ENCODE measurements at regions not wholly inside any gene's neighbourhood (a gene's known extent, or its start where the extent isn't known, plus 50 kb on each side); places are given as distances from the start of the nearest gene placed in this dataset.

- CTCF ChIA-PET, result interaction anchor here (4.0 kb wide), 1 partner anchor 40 kb away, joined by 13 read pairs; no protein-coding TSS in a partner anchor
- Mint-ChIP-seq H3K36me3 (ENCODE audit: insufficient read depth, unreplicated experiment) (peaks cover 13% of the 10 kb centered on the region), H3K27ac (ENCODE audit: unreplicated experiment) (peak overlapping the region; percentile 67), H3K27me3 (ENCODE audit: unreplicated experiment) (no peaks in the 10 kb centered on the region), H3K4me1 (ENCODE audit: low read depth, unreplicated experiment) (peaks cover 53% of the 10 kb centered on the region), H3K9me3 (ENCODE audit: low read depth, unreplicated experiment) (no peaks in the 10 kb centered on the region), H3K4me3 (ENCODE audit: low read depth, unreplicated experiment) (no peak overlapping the region)
- BruUV-seq (replicated peaks), result no TSS peak
- no peak for TF ChIP-seq CTCF (IDR thresholded peaks at IDR 0.05; ENCODE audit: unreplicated experiment)
- no peak for DNase-seq
- intact Hi-C loops (cut with micrococcal nuclease; ENCODE audit: unreplicated experiment), result no loop called here
These were observed 62.7 kb downstream of the CALML3 start for GRCh38 chr10:5587151-5588079.

GRCh38 chr10:5588080-5588453, 63.3 kb downstream of the CALML3 start:
- H3K4me3 Mint-ChIP-seq (ENCODE audit: low read depth, unreplicated experiment), result no peak overlapping the region
- no TSS peak for BruUV-seq (replicated peaks)
- DNase-seq, result no peak
- peaks cover 13% of the 10 kb centered on the region for H3K36me3 Mint-ChIP-seq (ENCODE audit: insufficient read depth, unreplicated experiment)
- H3K27me3 Mint-ChIP-seq (ENCODE audit: unreplicated experiment), result no peaks in the 10 kb centered on the region
- peaks cover 57% of the 10 kb centered on the region for H3K4me1 Mint-ChIP-seq (ENCODE audit: low read depth, unreplicated experiment)
- CTCF ChIA-PET, result no interaction called here
- no peak for TF ChIP-seq CTCF (IDR thresholded peaks at IDR 0.05; ENCODE audit: unreplicated experiment)
- no peak overlapping the region for H3K27ac Mint-ChIP-seq (ENCODE audit: unreplicated experiment)
- intact Hi-C loops (cut with micrococcal nuclease; ENCODE audit: unreplicated experiment), result no loop called here
- no peaks in the 10 kb centered on the region for H3K9me3 Mint-ChIP-seq (ENCODE audit: low read depth, unreplicated experiment)

- Mint-ChIP-seq H3K36me3 (ENCODE audit: insufficient read depth, unreplicated experiment) (peaks cover 13% of the 10 kb centered on the region), H3K4me3 (ENCODE audit: low read depth, unreplicated experiment) (peak overlapping the region; percentile 29), H3K27me3 (ENCODE audit: unreplicated experiment) (no peaks in the 10 kb centered on the region), H3K27ac (ENCODE audit: unreplicated experiment) (no peak overlapping the region), H3K4me1 (ENCODE audit: low read depth, unreplicated experiment) (peaks cover 57% of the 10 kb centered on the region), H3K9me3 (ENCODE audit: low read depth, unreplicated experiment) (no peaks in the 10 kb centered on the region)
- DNase-seq, result no peak
- CTCF ChIA-PET, result interaction anchor here (0.6 kb wide), 1 partner anchor 135 kb away, joined by 3 read pairs; no protein-coding TSS in a partner anchor
- intact Hi-C loops (cut with micrococcal nuclease; ENCODE audit: unreplicated experiment), result no loop called here
- TF ChIP-seq CTCF (IDR thresholded peaks at IDR 0.05; ENCODE audit: unreplicated experiment), result no peak
- BruUV-seq (replicated peaks), result no TSS peak
These were observed 63.8 kb downstream of the CALML3 start for GRCh38 chr10:5588603-5589002.

All from Calu3 (cell line).